ENCODE measurements at regions not wholly inside any gene's neighbourhood (a gene's known extent, or its start where the extent isn't known, plus 50 kb on each side); places are given as distances from the start of the nearest gene placed in this dataset.

DNA sequence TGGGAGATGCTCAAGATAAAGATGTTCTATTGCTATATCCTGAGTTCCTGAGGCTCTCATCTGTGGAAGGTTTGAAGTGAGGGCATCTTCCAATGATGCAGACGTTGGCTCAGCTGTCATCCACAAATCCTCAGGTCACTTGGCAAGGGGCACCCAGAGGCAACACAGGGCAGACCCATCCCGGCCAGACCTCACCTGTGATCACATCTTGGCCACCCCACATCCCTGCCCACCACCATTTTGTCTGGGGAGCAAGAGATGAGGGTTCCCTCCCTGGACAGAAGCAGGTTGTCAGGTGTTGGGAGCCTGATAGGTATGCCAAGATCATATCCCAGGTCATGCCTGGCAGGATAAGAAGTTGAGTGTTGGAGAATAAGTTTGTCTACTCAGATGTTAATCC, 918.2 kb upstream of the ZNF722 start:
- Histone ChIP-seq H3K4me2 (no peak overlapping the region), H3F3A (ENCODE audit: insufficient read depth, low read depth) (no peaks in the 10 kb centered on the region), H3K4me1 (replicated peaks; ENCODE audit: insufficient read depth) (no peaks in the 10 kb centered on the region), H3K27me3 (ENCODE audit: insufficient read depth, low read depth) (no peaks in the 10 kb centered on the region), H3K36me3 (ENCODE audit: low read depth) (no peaks in the 10 kb centered on the region), H3K27ac (no peak overlapping the region), H3K79me2 (ENCODE audit: low read depth) (no peaks in the 10 kb centered on the region), H2AFZ (no peak overlapping the region), H4K20me1 (ENCODE audit: insufficient read depth) (no peaks in the 10 kb centered on the region), H3K9me2 (ENCODE audit: insufficient read depth) (no peaks in the 10 kb centered on the region), H3K4me3 (no peak overlapping the region), H3K9me3 (ENCODE audit: insufficient read depth, low read depth) (no peaks in the 10 kb centered on the region; the same call in 1 of the 2 replicates)
- BruUV-seq (replicated peaks): no TSS peak
- POLR2A ChIA-PET (ENCODE audit: unreplicated experiment): no interaction called here
- intact Hi-C loops (cut with micrococcal nuclease; ENCODE audit: unreplicated experiment): no loop called here
- CTCF ChIA-PET: no interaction called here
- DNase-seq: no peak
- no peak for TF ChIP-seq CTCF (conservative IDR thresholded peaks at IDR 0.05)
- no peak for TF ChIP-seq EZH2 (IDR thresholded peaks at IDR 0.05; ENCODE audit: low read depth)

DNA sequence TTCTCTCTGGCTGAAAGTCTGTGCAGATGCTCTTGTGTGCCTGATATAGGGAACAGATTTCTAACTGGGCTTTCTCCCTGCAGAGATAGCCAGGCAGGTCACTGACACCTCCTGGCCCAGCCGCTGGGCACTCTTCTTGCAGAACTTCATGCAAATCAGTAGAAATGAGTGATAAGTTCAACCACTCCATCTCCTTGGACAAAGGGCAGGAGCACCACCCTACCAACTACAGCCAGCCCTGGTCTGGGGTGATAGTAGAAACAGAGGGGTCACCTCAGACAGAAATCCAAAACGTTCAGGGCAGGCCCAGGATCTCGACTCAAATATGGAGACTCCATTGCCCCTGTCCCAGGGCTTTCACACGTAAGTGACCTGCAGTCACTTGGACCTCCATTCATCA, 917.8 kb upstream of the ZNF722 start:
- no peak overlapping the region for H2AFZ ChIP-seq
- H3K27me3 ChIP-seq (ENCODE audit: insufficient read depth, low read depth): no peaks in the 10 kb centered on the region
- DNase-seq: no peak
- no peaks in the 10 kb centered on the region for H3F3A ChIP-seq (ENCODE audit: insufficient read depth, low read depth)
- no peaks in the 10 kb centered on the region for H3K4me1 ChIP-seq (replicated peaks; ENCODE audit: insufficient read depth)
- no TSS peak for BruUV-seq (replicated peaks)
- intact Hi-C loops (cut with micrococcal nuclease; ENCODE audit: unreplicated experiment): no loop called here
- H3K9me3 ChIP-seq (ENCODE audit: insufficient read depth, low read depth): no peaks in the 10 kb centered on the region; the same call in 1 of the 2 replicates
- H3K36me3 ChIP-seq (ENCODE audit: low read depth): no peaks in the 10 kb centered on the region
- no peaks in the 10 kb centered on the region for H3K79me2 ChIP-seq (ENCODE audit: low read depth)
- no peak for TF ChIP-seq CTCF (conservative IDR thresholded peaks at IDR 0.05)
- no peak for TF ChIP-seq EZH2 (IDR thresholded peaks at IDR 0.05; ENCODE audit: low read depth)
- H3K27ac ChIP-seq: no peak overlapping the region
- no peak overlapping the region for H3K4me3 ChIP-seq
- CTCF ChIA-PET: no interaction called here
- POLR2A ChIA-PET (ENCODE audit: unreplicated experiment): no interaction called here
- no peaks in the 10 kb centered on the region for H3K9me2 ChIP-seq (ENCODE audit: insufficient read depth)
- H4K20me1 ChIP-seq (ENCODE audit: insufficient read depth): no peaks in the 10 kb centered on the region
- H3K4me2 ChIP-seq: no peak overlapping the region

- peaks cover 19% of the 10 kb centered on the region for H3K9me3 ChIP-seq (ENCODE audit: insufficient read depth, low read depth)
- BruUV-seq (replicated peaks): no TSS peak
Observed at GRCh38 chr7:63087575-63088190, 911.0 kb upstream of the ZNF722 start.

More at GRCh38 chr7:63087575-63088190, 911.0 kb upstream of the ZNF722 start:
- no peak overlapping the region for H2AFZ ChIP-seq
- DNase-seq: no peak
- intact Hi-C loops (cut with micrococcal nuclease; ENCODE audit: unreplicated experiment): no loop called here
- H3K79me2 ChIP-seq (ENCODE audit: low read depth): no peaks in the 10 kb centered on the region
- ChIA-PET CTCF (no interaction called here), POLR2A (ENCODE audit: unreplicated experiment) (no interaction called here)
- no peak overlapping the region for H3K27ac ChIP-seq
- no peak overlapping the region for H3K4me2 ChIP-seq
- TF ChIP-seq CTCF (conservative IDR thresholded peaks at IDR 0.05) (no peak), EZH2 (IDR thresholded peaks at IDR 0.05; ENCODE audit: low read depth) (no peak)
- H3K36me3 ChIP-seq (ENCODE audit: low read depth): no peaks in the 10 kb centered on the region
- H3K9me2 ChIP-seq (ENCODE audit: insufficient read depth): no peaks in the 10 kb centered on the region
- no peaks in the 10 kb centered on the region for H3F3A ChIP-seq (ENCODE audit: insufficient read depth, low read depth)
- H3K4me3 ChIP-seq: no peak overlapping the region
- no peaks in the 10 kb centered on the region for H3K4me1 ChIP-seq (replicated peaks; ENCODE audit: insufficient read depth)
- no peaks in the 10 kb centered on the region for H4K20me1 ChIP-seq (ENCODE audit: insufficient read depth)
- no peaks in the 10 kb centered on the region for H3K27me3 ChIP-seq (ENCODE audit: insufficient read depth, low read depth)
